Renal cortex interstitium (tissue), 11 donors: ENCODE measurements at regions not wholly inside any gene's neighbourhood (a gene's known extent, or its start where the extent isn't known, plus 50 kb on each side); places are given as distances from the start of the nearest gene placed in this dataset.

Source experiments
- DNase-seq, 11 donors: peaks; one replicate each; pipeline ENCODE4 v3.0.0-alpha.2; 2013; ENCODE audit warnings: low read depth in 9 of 11, low spot score in 4 of 11; ENCODE audit errors: extremely low read depth in 1 of 11

DNA sequence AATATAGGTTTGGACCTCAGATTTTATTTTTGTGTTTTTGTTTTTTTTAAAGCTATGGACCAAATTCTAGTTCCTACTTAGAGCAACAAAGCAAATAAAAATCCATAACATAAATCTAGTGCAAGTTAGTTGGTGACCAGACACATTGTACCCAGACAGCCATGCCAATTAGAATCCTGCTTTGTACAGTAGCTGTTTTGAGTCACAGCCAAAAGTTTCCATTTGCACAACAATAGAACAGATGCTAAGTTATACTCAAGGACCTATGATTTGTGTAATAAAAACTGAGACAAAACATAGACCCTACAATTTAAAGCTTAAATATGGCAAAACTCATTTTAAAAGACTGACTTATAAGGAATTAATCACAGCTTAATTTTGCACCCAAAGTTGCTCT lies 513.1 kb upstream of the CBLB start:
- no peak for DNase-seq

DNA sequence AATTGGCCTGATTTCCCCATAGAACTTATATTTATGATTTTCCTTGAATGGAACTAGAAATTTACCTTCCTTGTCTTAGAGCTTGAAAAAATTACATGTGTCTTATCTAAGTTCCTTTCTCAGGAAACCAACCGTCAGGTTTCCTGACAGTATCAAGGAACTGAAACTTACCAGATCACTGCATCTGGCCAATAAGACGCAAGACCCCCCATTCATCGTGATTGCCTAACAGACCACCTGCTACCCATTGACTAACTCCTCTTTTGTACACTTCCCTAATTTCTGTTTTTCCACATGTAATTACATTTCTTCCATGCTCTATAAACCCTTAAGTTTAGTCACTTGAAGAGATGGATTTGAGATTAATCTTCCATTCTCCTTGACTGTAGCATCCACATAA lies 517.2 kb upstream of the CBLB start:
- DNase-seq, result no peak

DNA sequence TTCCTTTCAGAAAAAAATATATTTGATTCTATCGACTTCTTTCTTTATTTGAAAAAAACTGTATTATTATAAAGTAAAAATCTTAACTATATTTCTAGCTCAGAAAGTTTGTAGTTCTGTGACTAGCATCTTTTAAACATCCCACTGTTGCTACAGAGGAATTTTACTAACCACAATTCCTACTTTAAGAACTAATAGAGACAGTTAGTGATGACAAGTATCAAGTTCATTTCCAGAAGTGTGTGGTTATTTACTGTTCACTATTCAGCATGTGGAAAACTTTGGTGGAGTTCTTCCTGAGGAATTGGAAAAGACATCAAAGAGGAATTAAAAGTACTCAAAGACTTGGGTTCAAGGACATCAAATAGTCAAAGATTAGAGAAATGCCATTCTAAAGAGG lies 524.1 kb upstream of the CBLB start:
- DNase-seq, result no peak

DNA sequence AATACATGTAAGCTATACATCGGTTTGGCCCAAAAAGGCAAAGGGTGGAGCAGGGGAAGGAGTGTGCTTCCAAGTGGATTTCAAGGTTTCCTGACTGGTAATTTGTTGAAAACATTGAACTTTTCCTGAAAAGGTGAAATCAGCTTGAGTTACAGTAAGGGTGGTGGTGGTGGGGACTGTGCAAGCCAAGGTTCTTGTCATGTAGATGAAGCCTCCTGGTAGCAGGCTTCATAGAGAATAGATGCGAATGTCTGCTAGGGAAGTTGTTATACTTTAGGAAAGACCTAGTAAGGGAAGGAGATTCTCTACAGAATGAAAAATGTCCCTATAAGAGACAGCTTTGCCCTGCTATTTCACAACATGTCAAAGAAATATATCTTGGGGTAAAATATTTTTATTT lies 528.2 kb upstream of the CBLB start:
- no peak for DNase-seq

DNA sequence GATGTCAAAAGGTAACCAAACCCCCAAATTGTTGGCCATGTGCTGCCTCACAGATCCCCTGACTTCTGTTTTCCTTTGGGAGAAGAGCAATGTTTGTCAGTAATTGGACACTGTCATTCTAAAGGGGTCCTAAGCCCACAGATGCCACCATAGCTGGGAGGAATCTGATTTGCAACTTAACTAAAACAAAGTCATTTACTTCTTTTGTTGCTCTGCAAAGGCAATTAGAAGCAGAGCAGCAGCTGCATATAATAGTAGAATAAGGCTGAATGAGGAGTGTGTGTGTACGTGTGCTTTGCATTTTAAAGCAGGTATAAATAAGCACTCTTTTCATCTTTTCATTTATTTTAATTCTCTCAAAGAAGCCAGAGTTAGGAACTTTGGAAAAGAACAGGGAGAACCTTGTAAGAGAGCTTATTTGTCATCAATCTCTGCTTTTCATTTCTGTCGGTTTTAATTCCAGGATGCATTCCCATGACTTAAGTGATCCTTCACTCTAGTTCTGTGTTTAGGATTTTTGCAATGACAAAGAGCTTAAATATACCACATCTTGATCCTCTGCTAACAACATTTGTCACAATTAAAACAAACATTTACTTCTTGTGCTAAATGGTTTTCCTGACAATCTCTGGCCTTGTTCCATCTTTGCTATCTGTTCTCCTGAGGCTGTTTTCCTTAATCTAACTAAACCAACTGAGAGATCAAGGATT lies 530.2 kb upstream of the CBLB start:
- DNase-seq, result no peak

DNA sequence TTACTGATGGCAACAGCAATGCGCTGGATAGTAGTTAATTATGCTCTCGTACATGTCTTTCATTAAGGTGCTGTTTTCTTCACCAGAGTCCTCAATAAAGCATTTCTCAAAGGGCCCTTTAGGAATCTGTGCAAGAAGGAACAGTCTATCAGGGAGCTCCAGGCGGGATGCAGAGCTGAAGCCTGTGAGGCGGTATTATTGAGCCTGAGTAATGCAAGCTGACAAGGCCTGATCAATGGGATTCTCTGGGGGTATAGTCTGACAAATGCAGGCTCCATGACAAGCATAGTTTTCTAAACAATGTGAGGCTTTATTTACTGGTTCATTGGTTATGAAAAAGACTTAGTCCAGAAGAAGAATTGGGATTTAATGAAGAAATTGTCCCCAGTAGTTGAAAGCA lies 530.9 kb upstream of the CBLB start:
- no peak for DNase-seq

DNA sequence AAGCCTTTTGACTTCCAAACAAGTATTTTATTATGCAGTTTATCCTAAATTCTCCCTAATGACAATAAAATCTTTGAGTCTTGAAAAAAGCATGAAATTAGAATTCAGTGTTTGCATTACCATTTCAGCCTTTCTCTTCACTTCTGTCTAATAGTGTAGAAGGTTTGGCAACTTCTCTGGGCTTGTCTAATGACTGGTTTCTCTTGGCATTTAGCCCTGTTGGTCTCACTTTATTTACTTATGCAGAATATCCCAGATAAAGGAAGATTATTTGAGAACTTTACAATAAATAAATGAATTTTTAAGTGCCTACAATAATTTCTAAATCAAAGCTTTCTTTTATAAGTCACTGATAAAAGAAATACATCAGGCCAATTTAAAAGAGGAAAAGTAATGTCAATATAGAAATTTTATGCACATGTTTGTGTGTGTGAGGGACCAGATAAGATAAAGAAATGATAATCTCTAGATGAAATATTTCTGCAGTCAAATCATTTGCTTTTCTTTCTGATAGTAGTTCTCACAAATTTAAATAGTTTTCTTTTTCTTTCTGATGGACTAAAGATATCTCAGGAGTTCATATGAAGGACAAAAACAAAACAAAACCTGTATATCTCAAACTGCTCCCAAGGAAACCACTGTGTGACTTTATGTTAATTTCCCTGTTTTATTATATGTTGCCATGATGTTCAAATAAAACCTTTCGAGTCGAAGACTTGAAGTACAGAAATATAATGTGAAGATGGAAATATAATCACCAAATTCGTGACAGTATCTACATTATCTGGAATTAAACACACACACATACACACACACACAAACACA lies 533.1 kb upstream of the CBLB start:
- DNase-seq, result no peak

DNA sequence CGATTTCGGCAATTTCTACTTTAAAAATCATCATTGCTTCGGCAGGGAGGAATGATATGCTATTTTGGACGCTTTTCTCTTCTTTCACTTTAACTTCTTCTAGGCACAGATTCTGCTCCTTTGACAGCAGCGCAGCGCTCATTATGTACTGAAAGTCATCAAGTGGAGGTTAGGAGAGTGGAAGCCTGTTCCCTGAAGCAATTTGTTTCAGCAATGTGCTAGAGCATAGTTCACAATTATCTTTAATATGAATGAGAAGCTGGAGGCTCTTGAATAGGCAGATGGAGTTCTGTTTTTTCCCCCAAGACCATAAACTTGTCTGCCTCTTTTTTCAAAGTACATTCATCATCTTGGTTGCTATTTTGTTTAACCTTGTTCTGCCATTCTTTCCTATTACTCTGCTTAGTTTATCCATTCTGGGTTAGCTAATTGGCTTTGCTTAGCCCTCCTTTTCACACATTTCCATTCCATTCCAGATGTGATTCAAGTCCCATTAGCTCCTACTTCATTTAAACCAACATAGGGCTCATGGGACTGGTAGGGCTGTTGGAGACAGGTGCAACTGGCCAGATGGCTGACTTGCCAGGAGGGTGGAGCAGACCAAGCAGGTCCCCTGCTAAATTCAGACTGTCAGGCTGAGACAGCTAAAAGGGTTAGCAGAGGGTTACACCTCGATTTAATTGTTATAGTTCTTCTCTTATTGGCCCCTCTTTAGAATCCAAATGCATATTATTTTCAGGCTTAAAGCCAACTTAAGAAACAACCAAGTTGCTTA lies 534.7 kb upstream of the CBLB start:
- DNase-seq, result no peak

DNA sequence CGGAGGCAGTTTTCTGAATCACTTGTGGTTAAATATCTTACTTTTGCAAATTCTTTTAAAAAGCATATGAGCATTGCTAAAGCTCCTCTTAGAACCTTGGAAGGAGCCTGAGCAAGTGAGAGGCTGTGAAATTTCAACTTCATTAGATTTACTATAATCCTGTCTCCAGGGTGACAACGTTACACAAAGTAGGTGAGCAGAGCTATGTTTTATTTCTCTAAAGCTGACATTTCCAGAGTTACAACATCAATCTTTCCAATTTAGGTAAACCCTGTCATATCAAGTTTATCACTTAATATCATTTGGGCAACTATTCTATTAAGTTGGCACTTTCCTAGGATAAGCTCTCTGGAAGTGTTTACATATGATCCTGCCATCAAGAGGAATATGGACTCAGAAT lies 544.9 kb upstream of the CBLB start:
- DNase-seq, result no peak

DNA sequence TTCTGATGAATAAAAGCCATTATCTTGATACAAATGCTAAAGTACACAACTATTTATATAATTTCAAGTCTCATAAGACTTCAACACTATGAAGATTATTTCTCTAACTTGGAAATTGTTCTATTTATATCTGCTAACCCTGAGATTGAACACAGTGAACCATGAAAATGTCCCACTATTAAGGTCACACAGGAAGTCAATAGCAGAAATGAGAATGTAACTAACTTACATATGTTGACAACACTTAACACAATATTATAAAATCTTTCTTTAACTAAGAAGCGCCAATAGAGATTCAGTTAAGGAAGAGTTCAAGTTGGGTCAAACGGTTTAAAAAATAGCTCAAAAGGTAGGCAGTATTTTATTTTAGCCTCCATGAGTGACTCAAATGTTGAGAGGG lies 551.8 kb upstream of the CBLB start:
- DNase-seq, result no peak

DNA sequence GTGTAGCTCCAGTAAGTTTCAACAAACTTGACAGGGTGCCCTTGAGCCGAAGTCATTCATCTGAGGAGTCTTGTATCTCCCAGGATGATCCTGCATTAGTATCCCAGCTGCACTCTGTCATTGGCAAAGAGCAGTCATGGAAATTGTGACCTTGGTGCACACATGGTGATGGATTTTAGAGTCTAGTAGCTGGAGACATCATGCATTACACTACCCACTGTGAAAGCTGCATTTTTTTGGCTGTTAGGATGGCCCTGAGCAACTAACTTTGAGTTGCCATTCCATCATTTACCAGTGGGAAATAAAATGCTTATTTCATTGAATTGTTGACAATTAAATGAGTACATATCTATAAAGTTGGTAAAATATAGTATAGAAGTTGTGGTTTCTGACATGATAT lies 552.6 kb upstream of the CBLB start:
- no peak for DNase-seq

DNA sequence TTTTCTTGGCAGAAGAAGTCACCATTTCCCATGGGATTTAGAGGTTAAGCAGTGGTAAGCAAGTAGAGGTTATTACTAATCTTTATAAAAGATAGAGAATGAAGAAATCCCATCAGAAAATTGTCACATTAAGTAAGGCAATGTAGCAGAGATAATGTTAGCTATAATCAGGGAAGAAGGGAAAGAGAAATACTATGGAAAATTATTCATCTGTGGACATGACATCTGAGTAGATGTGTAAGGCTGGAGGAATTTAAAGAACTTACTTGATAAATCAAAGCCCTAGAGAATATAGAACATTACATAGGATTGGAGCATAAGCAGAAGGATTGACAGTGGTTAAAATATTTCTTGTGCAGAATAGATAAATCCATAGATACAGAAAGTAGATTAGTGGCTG lies 553.1 kb upstream of the CBLB start:
- no peak for DNase-seq

DNA sequence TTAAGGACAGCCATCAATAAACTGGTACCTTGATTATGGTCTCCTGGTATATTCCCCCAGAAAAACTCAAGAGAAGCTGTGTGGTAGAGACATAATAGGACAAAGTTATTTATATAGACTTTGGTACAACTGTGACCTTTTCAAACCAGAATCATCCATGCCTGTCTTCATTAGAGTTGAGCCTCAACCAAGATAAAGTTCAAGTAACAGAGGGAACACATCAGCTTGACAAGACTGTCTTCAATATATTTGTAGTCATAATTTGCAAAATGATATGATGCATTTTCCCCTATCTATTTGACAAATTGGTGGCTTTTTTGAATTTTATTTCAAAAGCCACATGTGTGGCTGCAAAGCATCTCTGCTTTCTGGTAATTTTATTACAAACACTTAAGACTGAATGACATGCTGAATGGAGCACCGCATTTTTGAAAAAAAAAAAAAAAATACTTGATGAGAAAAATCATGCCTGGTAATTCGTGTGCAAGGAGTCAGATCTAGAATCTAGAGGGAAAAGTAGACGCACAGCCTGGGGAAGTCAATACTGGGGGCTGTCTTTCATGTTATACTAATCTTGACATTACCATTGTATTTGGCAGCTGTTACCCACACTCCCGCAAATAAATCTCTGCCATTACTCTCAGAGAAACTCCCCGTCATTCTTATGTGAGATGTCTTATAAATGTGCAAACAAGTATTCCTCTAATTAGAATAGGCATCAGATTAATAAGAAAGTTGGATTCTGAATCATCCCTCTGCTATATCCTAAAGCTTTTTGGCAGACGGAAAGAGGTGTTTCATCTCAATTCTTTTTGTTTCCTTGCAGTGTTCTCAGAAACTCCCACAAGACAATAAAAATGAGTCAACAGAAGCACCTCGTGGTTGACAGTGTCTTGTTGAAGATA lies 554.8 kb upstream of the CBLB start:
- DNase-seq, result no peak

DNA sequence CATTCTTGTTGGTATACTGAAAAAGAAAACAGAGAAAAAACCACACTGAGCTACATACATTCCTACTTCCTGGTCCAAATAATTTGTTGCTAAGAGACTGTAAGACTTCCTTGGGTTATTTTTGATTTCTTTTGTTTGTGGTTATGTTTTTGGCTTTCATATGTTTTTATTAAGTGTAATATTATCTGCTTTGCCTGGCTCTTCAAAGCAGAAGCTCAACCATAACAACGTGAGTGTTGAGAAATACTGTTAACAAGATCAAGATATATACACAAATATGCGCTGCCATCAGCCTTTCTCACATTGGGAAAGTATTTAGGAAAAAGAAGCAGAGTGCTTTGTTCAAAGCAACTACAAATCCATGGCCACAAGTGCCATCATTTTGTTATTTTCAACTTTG lies 556.2 kb upstream of the CBLB start:
- no peak for DNase-seq

DNA sequence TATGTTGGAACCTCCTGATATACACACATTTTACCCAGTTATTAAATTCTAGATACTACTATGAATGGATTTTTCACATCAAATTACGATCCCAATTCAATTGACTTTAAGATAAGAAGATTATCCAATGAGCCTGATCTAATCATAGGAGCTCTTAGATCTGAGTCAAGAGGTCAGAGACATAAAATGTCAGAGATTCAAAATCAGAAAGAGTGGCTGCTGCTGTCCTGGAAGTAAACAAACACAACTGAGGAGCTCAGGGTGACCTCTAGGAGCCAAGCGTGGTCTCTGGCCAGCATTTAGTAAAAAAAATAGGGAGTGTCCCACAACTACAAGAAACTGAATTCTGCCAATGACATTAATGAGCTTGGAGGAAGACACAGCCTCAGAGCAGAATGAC lies 557.1 kb upstream of the CBLB start:
- no peak for DNase-seq

DNA sequence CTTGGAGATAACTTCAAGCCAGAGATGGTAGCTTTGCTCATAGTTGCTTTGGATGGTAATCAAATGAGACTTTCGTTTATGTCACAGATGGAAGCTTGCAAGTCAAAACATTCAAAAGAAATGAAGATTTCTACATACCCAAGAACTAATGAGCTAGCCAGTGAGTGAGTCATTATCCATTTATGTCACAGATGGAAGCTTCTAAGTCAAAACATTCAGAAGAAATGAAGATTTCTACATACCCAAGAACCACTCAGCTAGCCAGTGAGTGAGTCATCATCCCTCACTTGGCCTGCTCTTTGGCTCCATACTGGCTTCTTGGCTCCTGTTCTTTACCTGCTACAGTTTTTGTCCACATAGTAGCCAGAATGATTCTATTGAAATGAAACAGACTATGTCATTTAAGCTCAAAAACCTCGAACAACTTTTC lies 559.8 kb upstream of the CBLB start:
- no peak for DNase-seq

DNA sequence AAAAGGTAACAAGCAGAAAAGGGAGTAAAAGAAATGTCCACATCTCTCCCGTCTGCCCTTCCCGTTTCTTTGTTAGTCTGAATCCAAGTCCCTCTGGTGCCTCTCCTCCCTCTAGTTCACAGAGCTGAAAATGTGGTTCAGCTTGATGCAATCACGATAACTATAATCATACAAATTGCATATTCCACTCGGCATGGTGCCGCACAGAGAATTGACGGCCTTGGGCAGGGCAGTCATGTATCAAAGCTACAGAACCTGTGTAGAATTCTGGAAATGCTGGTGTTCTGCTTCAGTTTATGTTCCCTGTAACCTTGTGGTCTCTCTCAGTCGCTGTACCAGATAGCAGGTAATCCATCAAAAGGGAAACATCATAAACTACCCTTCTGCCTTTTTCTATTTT lies 562.9 kb upstream of the CBLB start:
- no peak for DNase-seq

DNA sequence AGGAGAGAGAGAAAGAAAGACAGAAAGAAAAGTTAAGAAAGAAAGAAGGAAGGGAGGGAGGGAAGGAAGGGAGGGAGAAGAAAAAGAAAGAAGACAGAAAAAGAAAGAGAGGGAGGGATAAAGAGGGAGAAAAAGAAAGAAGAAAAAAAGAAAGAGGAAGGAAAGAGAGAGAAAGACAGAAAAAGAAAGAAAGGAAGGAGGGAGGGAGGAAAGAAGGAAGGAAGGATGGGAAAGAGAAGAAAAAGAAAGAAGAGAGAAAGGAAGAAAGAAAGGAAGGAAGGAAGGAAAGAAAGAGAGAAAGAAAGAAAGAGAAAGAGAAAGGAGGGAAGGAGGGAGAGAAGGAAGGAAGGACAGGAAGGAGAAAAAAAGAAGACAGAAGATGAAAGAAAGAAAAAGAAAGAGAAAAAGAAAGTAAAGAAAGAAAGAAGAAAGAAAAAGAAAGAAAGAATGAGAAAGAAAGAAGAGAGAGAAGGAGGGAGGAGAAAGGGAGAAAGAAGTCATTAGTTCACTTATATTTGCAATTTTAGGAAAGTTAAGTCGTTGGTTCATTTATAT lies 567.2 kb upstream of the CBLB start:
- DNase-seq, result no peak

DNA sequence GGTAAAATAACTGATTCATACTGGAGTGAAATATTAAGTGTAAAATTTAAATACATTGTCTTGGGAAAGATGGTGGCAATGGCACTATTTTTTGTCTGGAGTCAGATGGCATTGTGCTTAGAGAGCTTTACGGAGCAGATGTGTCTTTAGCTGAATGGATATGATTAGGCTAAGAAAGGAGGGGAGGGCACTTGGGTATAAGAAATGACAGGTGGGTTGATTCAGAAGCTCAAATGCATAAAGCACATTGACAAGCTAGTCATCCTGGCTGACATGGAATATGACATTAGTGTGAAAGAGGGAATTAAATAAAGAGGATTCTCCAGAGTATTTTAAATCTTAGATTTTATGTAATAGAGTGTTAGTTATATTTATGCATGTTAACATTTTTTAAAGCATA lies 570.1 kb upstream of the CBLB start:
- no peak for DNase-seq
